Glomerular endothelial cell (primary cell): ENCODE measurements at regions not wholly inside any gene's neighbourhood (a gene's known extent, or its start where the extent isn't known, plus 50 kb on each side); places are given as distances from the start of the nearest gene placed in this dataset.

Experiments used
- DNase-seq: peaks from one replicate; pipeline ENCODE4 v3.0.0-alpha.2; 2011; ENCODE audit warnings: low read depth, low spot score; ENCODE audit errors: extremely low read depth

DNA sequence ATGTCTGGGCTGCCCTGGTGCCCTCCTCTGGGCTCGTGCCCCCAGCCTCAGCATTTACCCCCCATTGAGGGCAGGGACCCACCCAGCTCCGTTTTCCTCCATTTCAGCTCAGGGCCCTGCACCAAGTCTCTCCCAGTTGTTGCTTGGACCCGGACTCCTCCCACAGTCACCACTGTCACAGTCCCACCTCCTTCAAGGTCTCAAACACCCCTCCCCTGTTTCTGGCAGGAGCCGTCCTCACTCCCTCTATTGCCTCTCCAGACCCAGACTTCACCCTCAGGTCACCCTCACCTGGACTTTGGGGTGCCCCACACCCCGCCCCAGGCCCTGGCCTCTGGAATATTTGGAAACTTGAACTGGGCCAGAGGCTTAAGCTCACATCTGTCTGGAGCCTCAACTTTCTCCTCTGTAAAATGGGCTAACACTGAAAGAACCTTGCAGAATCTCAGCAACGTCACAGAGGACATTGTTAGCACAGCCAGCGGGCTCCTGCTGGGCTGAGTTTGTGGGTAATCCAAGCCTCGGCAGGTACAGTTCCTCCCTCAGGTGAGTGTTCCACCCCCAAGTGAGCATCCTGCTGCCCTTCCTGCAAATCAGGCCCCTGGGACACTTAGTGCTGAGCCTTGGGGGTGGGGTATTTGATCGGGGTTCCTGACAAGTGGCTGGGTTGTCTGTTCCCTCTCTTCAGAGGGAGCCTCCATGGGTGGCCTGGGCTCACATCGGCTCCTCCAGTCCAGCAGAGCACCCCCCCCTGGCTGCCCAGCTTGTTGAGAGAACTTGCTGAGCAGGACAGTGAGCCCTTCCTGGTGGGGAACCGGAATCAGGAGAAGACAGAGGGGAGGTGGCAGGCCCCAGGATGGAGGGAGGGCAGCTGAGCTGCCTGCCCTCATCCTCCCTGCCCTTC lies 130.1 kb downstream of the C9orf50 start:
- no peak for DNase-seq

DNA sequence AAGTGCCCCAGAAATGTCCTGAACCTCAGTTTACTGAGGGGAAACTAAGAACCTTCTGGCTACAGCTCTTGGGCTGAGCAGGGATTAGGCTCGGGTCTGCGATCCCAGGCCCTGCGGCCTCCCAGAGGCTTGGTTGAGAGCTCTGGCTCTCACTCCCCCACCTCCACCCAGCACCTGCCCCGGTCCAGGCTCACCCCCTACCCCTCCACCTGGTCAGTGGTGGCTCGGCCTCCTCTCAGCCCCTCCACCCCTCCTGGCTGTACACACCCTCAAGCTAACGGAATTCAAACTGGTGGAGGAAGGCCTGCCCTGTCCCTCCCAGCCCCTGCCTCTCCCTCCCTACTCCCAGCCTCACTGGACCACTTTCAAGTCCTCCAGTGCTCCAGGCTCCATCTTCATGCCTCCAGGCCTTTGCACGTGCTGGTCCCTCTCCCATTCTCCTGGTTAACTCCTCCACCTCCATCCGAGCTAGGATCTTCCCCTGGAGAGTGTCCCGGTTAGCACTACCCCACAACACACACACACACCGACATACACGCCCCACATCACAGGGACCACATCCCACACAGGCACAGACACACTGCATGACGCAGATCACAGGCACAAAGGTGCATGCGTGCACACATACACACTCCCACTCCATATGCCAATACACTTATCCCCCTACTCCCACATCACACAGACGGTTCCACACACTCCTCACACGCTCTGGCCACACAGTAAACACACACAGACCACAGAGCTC lies 130.9 kb downstream of the C9orf50 start:
- no peak for DNase-seq

DNA sequence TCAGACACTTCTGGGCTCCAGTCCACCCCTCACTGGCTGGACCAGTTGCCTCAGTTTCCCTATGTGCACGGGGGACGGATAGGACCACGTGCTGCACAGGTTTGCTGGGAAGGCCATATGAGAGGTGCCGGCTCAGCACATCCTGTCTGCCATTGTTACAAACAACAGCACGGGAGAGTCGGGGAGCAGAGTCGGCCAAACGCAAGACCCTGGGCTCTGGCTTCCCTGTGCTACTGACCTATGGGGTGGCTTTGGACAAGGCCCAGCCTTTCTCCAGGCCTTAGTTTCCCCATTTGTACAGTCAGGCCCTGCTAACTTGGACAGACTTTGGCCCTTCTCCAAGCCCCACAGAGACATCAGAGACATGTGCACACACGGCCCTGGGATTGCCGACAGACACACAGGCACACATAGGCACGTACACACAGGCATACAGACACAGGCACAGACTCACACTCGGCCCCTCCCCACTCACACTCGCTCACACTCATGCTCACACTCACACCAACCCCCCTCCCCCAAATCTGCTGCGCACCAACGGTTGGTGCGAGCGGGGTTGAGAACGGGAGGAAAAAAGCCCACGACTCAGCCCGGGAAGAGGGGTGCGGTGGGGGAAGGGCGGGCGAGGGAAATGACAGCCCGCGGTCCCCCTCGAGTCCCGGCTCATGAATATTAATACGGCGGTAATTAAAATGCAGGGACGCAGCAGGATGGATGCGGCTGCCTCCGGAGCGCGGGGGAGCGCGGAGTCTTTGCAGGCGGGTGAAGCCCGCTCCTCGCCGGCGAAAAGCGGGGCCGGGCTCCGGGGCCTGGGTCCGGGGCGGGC lies 133.0 kb downstream of the C9orf50 start:
- no peak for DNase-seq

DNA sequence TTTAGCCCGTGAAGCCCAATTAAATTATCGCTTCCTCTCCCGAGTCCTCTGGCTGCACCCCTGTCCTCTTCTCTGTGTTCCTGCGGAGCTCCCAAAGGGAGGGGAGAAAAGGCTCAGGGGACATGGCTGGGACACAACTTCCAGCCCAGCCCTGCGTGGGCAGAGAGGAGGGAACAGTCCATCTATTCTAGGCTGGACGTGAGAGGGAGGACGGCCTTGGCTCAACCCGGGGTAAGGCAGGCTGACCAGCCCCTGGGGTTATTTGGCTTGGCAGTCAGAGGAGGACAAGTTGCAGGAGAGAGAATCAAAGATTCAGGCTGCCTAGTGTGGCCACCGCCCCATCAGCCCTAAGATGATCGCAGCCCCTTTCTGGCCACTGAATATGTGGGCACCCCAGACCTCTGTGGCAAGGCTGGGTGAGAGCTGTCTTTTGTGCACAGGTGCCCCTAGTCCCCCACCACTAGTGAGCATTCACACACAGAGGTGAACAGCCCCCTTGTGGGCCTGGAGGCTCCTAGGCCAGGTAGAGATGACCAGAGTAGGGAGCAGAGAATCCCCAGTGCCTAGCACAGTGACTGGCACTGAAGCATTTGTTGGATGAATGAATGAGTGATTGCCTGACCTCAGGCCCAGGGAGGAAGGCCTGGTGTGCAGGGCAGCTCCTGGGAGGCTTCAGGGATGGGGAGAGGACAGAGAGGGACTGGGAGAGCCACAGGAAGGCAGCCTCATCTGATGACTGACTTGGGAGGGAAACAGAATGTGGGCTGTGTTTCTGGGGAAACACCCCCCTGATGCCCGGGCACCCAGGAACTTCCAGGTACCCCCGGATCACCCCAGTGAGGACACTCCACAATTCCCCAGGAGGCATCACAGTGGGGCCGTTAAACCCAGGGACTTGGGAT lies 133.9 kb downstream of the C9orf50 start:
- DNase-seq = no peak

DNA sequence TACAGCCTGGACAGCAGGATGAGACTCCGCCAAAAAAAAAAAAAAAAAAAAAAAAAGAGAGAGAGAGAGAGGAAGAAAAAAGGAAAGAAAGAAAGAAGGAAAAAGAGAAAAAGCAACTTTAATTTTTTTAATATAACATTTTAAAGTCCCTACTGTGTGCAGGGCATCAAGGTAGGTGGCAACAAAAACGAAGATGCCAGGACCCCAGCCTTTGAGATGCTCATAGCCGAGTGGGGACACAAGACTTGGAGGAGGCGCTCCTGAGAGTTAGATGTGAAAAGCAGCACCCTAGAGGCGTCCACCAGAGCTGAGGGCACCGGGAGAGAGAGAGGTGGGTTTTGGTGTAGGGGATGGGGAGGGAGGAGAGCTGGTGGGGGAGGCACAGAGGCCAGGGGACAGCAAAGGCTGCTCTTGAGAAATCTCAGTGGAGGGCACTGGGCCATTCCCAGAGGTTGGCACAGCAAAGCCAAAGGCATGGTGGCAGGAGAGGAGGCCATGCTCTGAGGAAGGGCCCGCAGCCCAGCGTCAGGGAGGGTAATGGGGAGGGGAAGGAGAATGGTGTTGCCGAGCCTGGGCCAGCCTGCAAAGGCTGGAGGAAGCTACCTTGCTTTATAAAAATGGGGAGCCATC lies 135.6 kb downstream of the C9orf50 start:
- DNase-seq = no peak

DNA sequence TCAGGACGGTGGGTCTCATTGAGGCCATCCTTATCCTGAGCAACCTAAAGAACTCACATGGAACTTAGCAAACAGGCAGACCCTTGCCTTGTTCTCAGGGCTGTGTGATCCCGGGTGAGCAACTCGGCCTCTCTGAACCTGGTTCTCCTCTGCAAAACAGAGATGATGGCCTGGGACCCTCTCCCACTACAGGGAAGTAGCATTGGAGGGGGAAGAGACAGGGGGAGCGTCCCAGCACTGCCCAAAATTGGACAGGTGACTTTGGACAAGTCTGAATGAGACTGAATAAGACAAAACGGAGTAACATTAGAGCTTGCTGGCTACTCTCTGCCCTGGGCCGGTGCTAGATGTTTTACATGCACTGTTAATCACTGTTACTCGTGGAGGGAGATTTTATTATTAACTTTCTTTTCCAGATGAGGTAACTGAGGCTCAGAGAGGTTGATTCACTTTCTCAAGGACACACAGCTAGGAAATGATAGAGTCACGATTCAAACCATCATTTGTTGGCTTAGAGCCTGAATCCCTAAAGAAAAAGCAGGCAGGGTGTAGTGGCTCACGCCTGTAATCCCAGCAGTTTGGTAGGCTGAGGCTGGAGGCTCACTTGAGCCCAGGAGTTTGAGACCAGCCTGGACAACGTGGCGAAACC lies 136.4 kb downstream of the C9orf50 start:
- no peak for DNase-seq

DNA sequence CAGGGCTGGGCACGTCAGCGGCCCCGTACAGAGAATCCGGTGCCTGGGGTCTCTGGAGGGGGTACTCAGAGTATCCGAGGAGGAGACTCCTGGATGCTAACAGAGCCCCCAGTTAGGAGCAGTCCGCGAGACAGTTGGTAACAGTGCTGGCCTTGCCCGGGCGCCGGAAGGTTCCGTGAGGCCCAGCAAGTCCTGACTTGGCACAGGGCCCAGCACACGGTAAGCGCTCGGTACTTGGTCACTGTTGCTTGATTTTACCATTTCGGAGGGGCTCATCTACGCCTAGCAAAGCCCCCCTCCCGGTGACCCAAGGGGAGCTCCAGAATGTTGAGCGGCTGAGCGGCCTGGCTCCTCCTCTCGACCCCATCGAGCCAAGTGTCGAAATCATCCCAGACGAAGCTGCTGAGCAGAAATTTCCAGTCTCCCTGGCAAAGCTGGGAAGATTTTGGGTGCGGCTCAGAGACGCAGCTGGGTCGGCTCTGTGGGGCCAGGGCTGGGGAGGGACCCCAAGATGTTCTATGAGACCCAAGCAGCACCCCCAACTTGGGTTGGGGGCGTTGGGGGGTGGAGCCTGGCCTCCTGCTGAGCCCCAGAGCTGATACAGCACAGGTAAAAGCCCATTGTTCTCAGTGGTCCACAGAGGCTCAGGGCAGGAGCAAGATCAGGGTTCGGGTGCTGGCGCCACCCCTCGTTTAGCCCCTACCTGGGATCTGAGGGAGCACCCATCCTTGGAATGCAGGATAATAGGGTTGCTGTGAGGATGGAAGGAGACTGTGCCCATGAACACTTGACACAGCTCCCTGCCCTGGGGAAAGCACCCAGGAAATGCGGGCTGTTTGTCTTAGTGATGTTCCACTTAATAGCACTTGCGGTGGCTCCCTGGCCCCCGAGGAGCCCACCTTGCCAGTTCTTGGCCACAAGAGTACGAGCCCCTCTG lies 137.2 kb downstream of the C9orf50 start:
- no peak for DNase-seq

DNA sequence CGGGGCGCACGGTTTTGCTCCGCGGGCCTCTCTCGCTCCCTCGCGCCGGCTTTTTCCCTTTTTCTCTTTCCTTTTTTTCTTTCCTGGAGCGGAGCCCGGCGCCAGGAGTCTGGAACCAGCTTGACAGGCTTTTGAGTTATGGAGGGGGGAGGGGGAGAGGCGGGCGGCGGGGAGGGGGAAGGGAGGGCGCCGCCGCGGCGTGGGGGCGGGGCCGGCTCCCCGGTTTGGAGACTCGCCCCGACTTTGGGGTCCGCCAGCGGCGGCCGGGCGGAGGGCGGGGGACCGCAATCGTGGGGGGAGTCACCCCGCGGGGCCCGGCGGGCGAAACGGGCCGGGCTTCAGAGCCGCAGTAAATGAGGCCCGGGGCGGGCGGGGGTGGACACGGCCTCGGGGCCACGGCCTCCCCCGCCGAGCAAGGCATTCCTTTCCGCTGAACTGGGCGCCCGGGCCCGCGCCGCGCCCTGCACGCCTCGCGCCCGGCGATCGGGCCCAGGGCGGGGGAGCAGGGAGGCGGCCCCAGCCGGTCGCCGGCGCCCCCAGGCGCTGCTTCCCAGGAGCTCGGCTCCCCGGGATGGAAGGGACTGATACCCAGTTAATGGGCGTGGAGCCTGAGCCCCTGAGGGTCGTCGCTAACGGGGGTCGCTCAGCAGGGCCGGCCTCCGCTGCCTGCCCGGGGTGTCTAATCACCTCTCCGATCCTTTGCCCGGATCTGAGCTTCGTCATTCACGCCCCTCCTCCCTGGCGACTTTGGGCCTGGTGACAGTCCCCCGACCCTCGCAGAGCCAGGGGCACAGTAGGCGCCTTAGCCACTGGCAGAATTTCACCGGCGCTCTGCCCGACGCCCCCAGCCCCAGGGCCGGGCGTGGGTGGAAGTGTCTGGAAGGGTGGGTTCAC lies 138.1 kb downstream of the C9orf50 start:
- no peak for DNase-seq

DNA sequence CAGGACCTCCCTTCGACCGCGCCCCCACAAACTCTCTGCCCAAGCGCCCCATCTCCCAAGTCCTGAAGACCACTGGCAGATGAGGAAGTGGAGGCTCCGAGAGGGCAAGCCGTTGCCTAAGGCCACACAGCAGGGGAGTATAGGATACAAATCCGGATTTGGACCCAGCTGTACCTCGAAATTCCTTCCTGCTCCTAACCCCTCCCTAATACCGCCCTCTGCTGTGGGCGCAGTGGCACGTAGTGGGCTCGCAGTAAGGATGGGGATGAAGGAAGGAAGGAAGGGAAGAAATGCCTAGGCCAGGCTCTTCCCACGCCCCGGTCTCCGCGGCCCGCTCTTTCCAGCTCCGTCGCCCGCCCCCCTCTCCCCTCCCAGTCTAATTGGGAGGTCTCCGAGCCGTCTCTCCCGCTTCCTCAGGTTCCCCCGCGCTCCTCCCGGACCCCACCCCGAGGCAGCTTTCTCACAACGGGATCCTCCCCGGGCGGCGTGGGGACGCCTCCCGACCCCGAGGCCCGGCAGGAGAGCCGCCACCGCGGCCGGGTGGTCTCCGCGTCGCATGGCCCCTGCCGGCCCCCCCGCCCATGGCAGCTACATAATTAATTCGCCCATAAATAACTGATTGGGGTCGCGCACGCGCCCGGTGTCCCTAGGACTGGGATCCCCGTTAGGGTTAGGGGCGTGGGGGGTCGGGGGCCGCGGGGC lies 138.9 kb downstream of the C9orf50 start:
- DNase-seq = no peak

DNA sequence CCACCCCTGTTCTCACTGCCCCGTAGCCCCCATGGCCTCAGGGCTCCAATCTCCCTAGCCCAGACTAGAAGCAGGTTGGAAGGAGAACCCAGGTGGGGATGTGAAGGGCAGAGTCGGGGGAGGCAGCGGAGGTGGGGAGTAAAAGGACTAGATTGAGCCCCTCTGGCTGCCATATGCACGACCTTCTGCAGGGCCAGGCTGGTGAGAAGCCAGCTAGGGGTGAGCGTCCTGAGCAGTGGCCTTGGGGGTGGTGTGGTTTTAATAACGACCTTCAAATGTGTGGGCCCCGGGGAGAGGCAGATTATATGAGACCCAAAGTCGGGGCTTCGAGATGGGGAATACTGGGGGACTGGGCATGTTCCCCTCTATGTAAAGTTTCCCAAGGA lies 139.5 kb downstream of the C9orf50 start:
- no peak for DNase-seq

DNA sequence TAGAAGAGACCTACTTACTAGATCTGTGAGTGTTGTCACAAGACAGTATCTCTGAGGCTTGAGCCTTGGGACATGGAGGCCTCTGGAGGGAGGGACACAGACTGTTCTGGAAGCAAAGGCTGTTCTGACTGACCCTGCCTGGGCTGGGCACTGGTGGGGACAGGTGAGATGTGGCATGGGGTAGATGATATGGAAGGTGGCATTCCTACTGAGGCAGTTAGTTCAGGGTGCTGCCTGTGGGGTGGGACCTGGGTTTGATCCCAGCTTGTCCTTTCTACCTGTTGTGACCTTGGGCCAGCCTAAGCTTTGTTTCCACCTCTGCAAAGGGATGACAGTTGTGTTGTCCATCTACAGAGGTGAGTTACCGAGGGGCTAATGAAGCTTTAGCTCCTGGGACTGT lies 140.2 kb downstream of the C9orf50 start:
- DNase-seq = no peak

DNA sequence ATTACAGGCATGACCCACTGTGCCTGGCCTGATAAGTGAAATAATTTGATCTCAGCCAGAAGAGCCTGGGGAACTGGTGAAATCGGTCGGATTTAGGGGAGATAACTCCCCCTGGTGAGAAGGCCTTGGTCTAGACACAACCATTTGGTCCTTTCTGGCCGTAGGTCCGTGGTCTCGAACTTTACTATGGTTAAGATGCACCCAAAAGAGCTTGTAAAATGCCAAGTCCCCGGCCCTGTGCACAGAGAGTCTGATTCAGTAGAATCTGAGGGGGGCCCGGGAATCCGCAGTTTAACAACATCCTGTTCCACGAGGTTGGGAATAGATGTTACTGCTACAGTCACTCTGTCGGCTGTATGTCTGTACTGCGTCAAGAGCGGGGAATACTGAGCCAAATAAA lies 140.7 kb downstream of the C9orf50 start:
- no peak for DNase-seq

DNA sequence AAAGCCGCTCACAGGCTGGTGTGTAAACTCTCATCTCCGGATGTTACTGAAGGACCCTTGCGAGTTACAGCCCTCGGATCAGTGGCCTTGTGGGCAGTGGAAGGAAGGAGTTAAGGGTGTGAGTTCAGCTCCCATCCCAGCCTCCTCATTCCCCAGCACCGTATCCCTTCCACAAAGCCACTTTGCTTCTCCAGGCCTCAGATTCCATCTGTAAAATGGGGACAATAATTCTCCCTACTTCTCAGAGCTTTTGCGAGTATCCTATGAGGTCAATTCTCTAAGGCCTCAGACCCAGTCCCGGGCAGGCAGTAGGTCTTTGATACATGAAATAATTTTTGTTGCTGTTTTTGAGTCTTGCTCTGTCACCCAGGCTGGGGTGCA lies 141.3 kb downstream of the C9orf50 start:
- no peak for DNase-seq

DNA sequence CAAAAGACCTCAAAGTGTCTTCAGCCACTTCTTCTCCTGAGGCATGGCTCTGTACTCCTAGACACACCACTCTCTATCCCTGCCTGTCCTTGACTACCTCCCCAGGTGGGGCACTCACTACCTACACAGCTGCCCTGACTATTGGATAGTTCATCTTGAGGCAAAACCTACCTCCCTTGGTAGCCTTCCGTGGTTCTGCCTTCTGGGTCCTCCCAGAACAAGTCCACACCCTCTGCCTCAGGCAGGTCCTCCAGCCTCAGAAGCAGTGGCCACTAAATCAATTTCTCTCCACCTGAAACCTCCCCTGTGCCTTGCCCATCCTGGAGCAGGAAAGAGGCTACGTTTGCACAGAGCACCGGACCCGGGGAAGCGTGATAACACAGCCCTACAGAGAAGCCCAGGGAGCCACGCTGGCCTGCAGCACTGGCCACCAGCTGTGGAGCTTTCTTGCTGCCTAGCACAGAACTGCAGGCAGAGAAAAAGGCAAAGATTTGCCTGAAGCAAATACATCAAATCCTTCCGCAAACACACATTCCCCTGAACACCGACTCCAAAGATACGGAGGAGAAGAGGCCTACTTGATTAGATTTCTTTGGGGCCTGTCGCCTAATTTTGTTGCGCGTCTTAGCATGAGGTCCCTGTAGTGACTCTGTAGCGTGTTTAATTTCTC lies 141.8 kb downstream of the C9orf50 start:
- DNase-seq = no peak

DNA sequence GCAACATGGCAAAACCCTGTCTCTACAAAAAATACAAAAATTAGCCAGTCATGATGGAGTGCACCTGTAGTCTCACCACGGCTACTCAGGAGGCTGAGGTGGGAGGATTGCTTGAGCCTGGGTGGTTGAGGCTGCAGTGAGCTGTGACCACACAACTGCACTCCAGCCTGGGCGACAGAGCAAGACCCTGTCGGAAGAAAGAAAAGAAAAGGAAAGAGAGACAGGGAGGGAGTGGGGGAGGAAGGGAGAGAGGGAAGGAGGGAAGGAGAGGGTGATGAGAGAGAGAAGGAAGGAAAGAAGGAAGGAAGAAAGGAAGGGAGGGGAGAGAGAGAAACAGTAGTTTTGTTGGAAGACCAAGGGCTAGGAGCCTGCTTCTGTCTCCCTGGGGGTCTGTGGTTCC lies 142.4 kb downstream of the C9orf50 start:
- DNase-seq = no peak
